ENCODE measurements at regions not wholly inside any gene's neighbourhood (a gene's known extent, or its start where the extent isn't known, plus 50 kb on each side); places are given as distances from the start of the nearest gene placed in this dataset.
"Not testable (repeated sequence)": the region's sequence is repeated elsewhere in the genome, so short reads cannot be mapped to it uniquely, and the experiment has no call there.

DNA sequence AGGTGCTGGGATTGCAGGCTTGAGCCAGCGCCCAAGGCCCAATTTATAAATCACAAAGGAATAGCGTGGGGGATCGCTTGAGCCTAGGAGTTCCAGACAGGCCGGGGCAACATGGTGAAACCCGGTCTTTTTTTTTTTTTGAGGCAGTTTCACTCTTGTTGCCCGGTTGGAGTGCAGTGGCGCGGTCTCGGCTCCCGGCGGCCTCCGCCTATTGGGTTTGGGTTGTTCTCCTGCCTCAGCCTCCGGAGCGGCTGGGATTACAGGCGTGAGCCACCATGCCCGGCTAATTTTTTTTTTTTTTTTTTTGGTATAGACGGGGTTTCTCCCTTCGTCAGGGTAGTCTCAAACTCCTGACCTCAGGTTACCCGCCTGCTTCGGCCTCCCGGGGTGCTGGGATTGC lies 65.0 kb downstream of the GOLGA6L7 start:
- no peaks in the 10 kb centered on the region for H3K27me3 Mint-ChIP-seq (ENCODE audit: low read depth)
- no peaks in the 10 kb centered on the region for H3K36me3 Mint-ChIP-seq (ENCODE audit: low read depth)

GRCh38 chr15:28778397-28778796 lies 66.2 kb upstream of the GOLGA8M start:
- H3K27me3 Mint-ChIP-seq (ENCODE audit: low read depth); H3K9me3 Mint-ChIP-seq; H3K27ac Mint-ChIP-seq (ENCODE audit: unreplicated experiment); H3K4me1 Mint-ChIP-seq; DNase-seq (ENCODE audit: low read depth, low spot score); H3K36me3 Mint-ChIP-seq (ENCODE audit: low read depth); H3K4me3 Mint-ChIP-seq: not testable (repeated sequence)

More for the DNA sequence above, 65.0 kb downstream of the GOLGA6L7 start:
- no peaks in the 10 kb centered on the region for H3K9me3 Mint-ChIP-seq
- TF ChIP-seq, protein P1, sequence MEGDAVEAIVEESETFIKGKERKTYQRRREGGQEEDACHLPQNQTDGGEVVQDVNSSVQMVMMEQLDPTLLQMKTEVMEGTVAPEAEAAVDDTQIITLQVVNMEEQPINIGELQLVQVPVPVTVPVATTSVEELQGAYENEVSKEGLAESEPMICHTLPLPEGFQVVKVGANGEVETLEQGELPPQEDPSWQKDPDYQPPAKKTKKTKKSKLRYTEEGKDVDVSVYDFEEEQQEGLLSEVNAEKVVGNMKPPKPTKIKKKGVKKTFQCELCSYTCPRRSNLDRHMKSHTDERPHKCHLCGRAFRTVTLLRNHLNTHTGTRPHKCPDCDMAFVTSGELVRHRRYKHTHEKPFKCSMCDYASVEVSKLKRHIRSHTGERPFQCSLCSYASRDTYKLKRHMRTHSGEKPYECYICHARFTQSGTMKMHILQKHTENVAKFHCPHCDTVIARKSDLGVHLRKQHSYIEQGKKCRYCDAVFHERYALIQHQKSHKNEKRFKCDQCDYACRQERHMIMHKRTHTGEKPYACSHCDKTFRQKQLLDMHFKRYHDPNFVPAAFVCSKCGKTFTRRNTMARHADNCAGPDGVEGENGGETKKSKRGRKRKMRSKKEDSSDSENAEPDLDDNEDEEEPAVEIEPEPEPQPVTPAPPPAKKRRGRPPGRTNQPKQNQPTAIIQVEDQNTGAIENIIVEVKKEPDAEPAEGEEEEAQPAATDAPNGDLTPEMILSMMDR (conservative IDR thresholded peaks at IDR 0.05): no peak
- no peak overlapping the region for H3K27ac Mint-ChIP-seq (ENCODE audit: unreplicated experiment)
- H3K4me1 Mint-ChIP-seq: peaks cover 15% of the 10 kb centered on the region
- H3K4me3 Mint-ChIP-seq: no peak overlapping the region
- DNase-seq (ENCODE audit: low read depth, low spot score): no peak

- not testable (repeated sequence) for H3K9me3 Mint-ChIP-seq; H3K36me3 Mint-ChIP-seq (ENCODE audit: low read depth); H3K27ac Mint-ChIP-seq (ENCODE audit: unreplicated experiment); DNase-seq (ENCODE audit: low read depth, low spot score); H3K27me3 Mint-ChIP-seq (ENCODE audit: low read depth); H3K4me3 Mint-ChIP-seq; H3K4me1 Mint-ChIP-seq
These were observed 60.6 kb upstream of the GOLGA8M start for GRCh38 chr15:28772857-28773256.
